Stimulated activated CD8-positive, alpha-beta memory T cell treated with anti-CD3 and anti-CD28 coated beads, Interleukin-7, amount 100 ng/mL, for 48 hours (primary cell): ENCODE measurements at regions not wholly inside any gene's neighbourhood (a gene's known extent, or its start where the extent isn't known, plus 50 kb on each side); places are given as distances from the start of the nearest gene placed in this dataset.
"Not testable (repeated sequence)": the region's sequence is repeated elsewhere in the genome, so short reads cannot be mapped to it uniquely, and the experiment has no call there.

Source experiments
- DNase-seq, 2 donors: peaks; one replicate each; pipeline ENCODE4 v3.0.0-alpha.2; 2020; ENCODE audit warnings: low read depth in 1 of 2; ENCODE audit errors: extremely low read depth in 1 of 2

GRCh38 chr21:38097789-38098188 is 159.0 kb upstream of the KCNJ15 start:
- no peak for DNase-seq

- no peak for DNase-seq
Observed at GRCh38 chr21:38112219-38112789, 144.5 kb upstream of the KCNJ15 start.

GRCh38 chr21:38114717-38115333 is 142.0 kb upstream of the KCNJ15 start:
- DNase-seq = no peak

GRCh38 chr21:38115870-38116269 is 140.9 kb upstream of the KCNJ15 start:
- no peak for DNase-seq

- no peak for DNase-seq
Observed at GRCh38 chr21:38119793-38120192, 137.0 kb upstream of the KCNJ15 start.

- DNase-seq = not testable (repeated sequence)
Observed at GRCh38 chr21:38120679-38120983, 136.2 kb upstream of the KCNJ15 start.

GRCh38 chr21:38120984-38121855 is 135.6 kb upstream of the KCNJ15 start:
- DNase-seq = no peak

GRCh38 chr21:38121888-38122720 is 134.7 kb upstream of the KCNJ15 start:
- DNase-seq = no peak

- DNase-seq = no peak
Observed at GRCh38 chr21:38123626-38124025, 133.2 kb upstream of the KCNJ15 start.

GRCh38 chr21:38126666-38127303 is 130.0 kb upstream of the KCNJ15 start:
- peak; percentile 9 to 37 for DNase-seq

GRCh38 chr21:38129711-38130110 is 127.1 kb upstream of the KCNJ15 start:
- DNase-seq = no peak

GRCh38 chr21:38133240-38133639 is 123.6 kb upstream of the KCNJ15 start:
- DNase-seq = no peak

GRCh38 chr21:38134084-38134873 is 122.5 kb upstream of the KCNJ15 start:
- DNase-seq = no peak

GRCh38 chr21:38136201-38136600 is 120.6 kb upstream of the KCNJ15 start:
- DNase-seq = no peak

GRCh38 chr21:38139380-38140168 is 117.2 kb upstream of the KCNJ15 start:
- no peak for DNase-seq

- DNase-seq = no peak
Observed at GRCh38 chr21:38140207-38140903, 116.4 kb upstream of the KCNJ15 start.

GRCh38 chr21:38142224-38142623 is 114.6 kb upstream of the KCNJ15 start:
- DNase-seq = no peak

GRCh38 chr21:38144193-38144592 is 112.6 kb upstream of the KCNJ15 start:
- DNase-seq = no peak

- DNase-seq = no peak
Observed at GRCh38 chr21:38145104-38145503, 111.7 kb upstream of the KCNJ15 start.
